ENCODE measurements at regions not wholly inside any gene's neighbourhood (a gene's known extent, or its start where the extent isn't known, plus 50 kb on each side); places are given as distances from the start of the nearest gene placed in this dataset.

- Histone ChIP-seq H2AFZ (ENCODE audit: low read length) (no peak overlapping the region), H3K4me1 (ENCODE audit: insufficient read depth, low read length, poor library complexity, severe bottlenecking) (no peaks in the 10 kb centered on the region), H3F3A (ENCODE audit: low read depth) (no peaks in the 10 kb centered on the region), H3K36me3 (ENCODE audit: insufficient read depth, low read length) (no peaks in the 10 kb centered on the region), H3K9ac (ENCODE audit: low read depth, low read length, poor library complexity, severe bottlenecking) (no peak overlapping the region), H3K4me3 (ENCODE audit: low read length, poor library complexity, severe bottlenecking) (no peak overlapping the region), H3K9me2 (replicated peaks; ENCODE audit: low read depth, low read length) (no peaks in the 10 kb centered on the region), H3K79me2 (ENCODE audit: insufficient read depth, low read length) (no peaks in the 10 kb centered on the region), H3K4me2 (ENCODE audit: low read depth, low read length, poor library complexity, severe bottlenecking) (no peak overlapping the region), H3K27me3 (ENCODE audit: insufficient read depth, low read length, poor library complexity, severe bottlenecking) (no peaks in the 10 kb centered on the region), H4K20me1 (ENCODE audit: insufficient read depth, low read length, poor library complexity, severe bottlenecking) (no peaks in the 10 kb centered on the region), H3K9me3 (ENCODE audit: insufficient read depth, low read depth, low read length) (no peaks in the 10 kb centered on the region)
- TF ChIP-seq EZH2phosphoT487 (IDR thresholded peaks at IDR 0.05; ENCODE audit: borderline replicate concordance) = no peak
- TF ChIP-seq CTCF (conservative IDR thresholded peaks at IDR 0.05; ENCODE audit: low read length) = no peak
Measured at GRCh38 chr10:36091007-36091406, 448.9 kb upstream of the FZD8 start.

DNA sequence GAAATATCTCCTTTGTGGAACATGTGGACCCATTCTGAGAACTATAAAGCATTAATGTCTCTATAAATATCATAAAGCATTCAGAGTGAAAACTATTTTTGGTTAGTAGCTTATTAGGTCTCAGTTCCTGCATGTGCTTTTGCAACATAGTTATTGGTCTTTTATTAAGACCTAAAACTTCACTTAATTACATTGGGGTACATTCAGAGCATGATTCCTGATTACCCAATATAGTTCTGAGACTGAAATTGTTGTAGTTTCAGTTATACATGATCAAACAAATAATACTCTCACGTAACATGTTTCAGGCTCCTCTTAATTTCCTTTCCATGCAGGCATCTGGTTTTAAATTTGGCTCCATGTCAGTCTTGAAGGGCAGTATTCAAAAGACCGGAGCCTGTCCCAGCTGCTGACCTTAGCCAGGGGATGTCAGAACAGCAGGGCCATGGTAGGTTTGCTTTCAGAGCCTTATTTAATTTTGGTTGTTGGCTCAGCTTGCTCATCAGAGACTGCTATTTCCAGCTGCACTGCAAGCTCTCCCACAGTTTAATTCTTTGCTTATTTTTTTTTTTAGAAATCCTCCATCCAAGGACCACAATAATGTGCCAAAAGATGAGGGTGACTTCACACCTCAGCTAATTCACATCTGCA, 447.8 kb upstream of the FZD8 start:
- no peaks in the 10 kb centered on the region for H3F3A ChIP-seq (ENCODE audit: low read depth)
- no peaks in the 10 kb centered on the region for H4K20me1 ChIP-seq (ENCODE audit: insufficient read depth, low read length, poor library complexity, severe bottlenecking)
- H3K9ac ChIP-seq (ENCODE audit: low read depth, low read length, poor library complexity, severe bottlenecking) = no peak overlapping the region
- H3K4me1 ChIP-seq (ENCODE audit: insufficient read depth, low read length, poor library complexity, severe bottlenecking) = no peaks in the 10 kb centered on the region
- no peak overlapping the region for H2AFZ ChIP-seq (ENCODE audit: low read length)
- H3K9me3 ChIP-seq (ENCODE audit: insufficient read depth, low read depth, low read length) = no peaks in the 10 kb centered on the region
- no peaks in the 10 kb centered on the region for H3K27me3 ChIP-seq (ENCODE audit: insufficient read depth, low read length, poor library complexity, severe bottlenecking)
- H3K36me3 ChIP-seq (ENCODE audit: insufficient read depth, low read length) = no peaks in the 10 kb centered on the region
- no peak overlapping the region for H3K4me3 ChIP-seq (ENCODE audit: low read length, poor library complexity, severe bottlenecking)
- TF ChIP-seq CTCF (conservative IDR thresholded peaks at IDR 0.05; ENCODE audit: low read length) = no peak
- no peak for TF ChIP-seq EZH2phosphoT487 (IDR thresholded peaks at IDR 0.05; ENCODE audit: borderline replicate concordance)
- no peaks in the 10 kb centered on the region for H3K9me2 ChIP-seq (replicated peaks; ENCODE audit: low read depth, low read length)
- H3K79me2 ChIP-seq (ENCODE audit: insufficient read depth, low read length) = no peaks in the 10 kb centered on the region
- H3K4me2 ChIP-seq (ENCODE audit: low read depth, low read length, poor library complexity, severe bottlenecking) = no peak overlapping the region

DNA sequence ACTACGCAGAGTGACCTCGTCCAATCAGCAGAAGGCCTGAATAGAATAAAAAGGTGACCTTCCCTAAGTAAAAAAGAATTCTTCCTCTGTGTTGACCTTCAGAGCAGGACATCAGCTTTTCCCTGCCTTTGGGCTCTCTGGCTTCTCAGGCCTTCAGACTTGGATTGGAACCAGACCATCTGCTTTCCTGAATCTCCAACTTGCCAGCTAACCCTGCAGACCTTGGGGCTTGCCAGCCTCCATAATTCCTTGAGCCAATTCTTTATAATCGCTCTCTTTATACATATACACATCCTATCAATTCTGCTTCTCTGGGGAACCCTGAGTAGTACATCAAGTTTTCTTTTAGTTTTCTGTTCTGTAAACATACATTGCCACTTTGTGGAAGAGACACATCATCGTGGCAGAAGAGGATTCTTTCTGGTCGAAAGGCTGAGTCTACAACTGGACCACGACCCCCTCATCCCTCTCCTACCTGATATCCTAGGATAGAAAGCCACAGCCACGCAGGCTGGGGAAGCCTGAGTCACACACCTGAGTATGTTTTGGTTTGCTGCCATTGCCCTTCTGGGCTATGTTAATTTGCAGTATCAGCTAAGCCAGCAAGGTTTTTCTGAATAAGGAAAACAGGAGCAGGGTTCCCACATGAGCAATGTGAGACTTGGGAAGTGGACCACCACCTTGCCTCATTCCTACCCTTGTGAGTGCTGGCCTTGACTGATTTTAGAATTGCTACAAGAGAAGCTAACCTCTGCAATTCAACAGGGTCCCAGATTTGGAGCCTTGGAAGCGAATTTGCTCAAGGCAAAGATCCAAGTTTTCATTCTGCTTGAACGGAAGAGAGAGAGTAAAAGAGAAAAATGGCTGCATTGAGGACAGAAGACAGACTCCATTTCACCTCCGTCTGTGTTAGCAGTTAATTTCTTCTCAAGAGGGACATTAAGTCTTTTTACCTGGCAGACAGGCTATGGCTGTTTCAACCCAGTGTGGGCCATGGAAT, 445.2 kb upstream of the FZD8 start:
- no peak overlapping the region for H3K4me3 ChIP-seq (ENCODE audit: low read length, poor library complexity, severe bottlenecking)
- H3K4me2 ChIP-seq (ENCODE audit: low read depth, low read length, poor library complexity, severe bottlenecking) = no peak overlapping the region
- H3K4me1 ChIP-seq (ENCODE audit: insufficient read depth, low read length, poor library complexity, severe bottlenecking) = no peaks in the 10 kb centered on the region
- no peak overlapping the region for H3K9ac ChIP-seq (ENCODE audit: low read depth, low read length, poor library complexity, severe bottlenecking)
- TF ChIP-seq CTCF (conservative IDR thresholded peaks at IDR 0.05; ENCODE audit: low read length) = no peak
- no peak for TF ChIP-seq EZH2phosphoT487 (IDR thresholded peaks at IDR 0.05; ENCODE audit: borderline replicate concordance)
- H2AFZ ChIP-seq (ENCODE audit: low read length) = no peak overlapping the region
- no peaks in the 10 kb centered on the region; the same call in 1 of the 2 replicates for H3K9me3 ChIP-seq (ENCODE audit: insufficient read depth, low read depth, low read length)
- no peaks in the 10 kb centered on the region for H3K9me2 ChIP-seq (replicated peaks; ENCODE audit: low read depth, low read length)
- no peaks in the 10 kb centered on the region for H3K27me3 ChIP-seq (ENCODE audit: insufficient read depth, low read length, poor library complexity, severe bottlenecking)
- H3K79me2 ChIP-seq (ENCODE audit: insufficient read depth, low read length) = no peaks in the 10 kb centered on the region
- H3F3A ChIP-seq (ENCODE audit: low read depth) = no peaks in the 10 kb centered on the region
- no peaks in the 10 kb centered on the region for H4K20me1 ChIP-seq (ENCODE audit: insufficient read depth, low read length, poor library complexity, severe bottlenecking)
- H3K36me3 ChIP-seq (ENCODE audit: insufficient read depth, low read length) = no peaks in the 10 kb centered on the region

Measured in Loucy (cell line).